ENCODE measurements at regions not wholly inside any gene's neighbourhood (a gene's known extent, or its start where the extent isn't known, plus 50 kb on each side); places are given as distances from the start of the nearest gene placed in this dataset.

DNA sequence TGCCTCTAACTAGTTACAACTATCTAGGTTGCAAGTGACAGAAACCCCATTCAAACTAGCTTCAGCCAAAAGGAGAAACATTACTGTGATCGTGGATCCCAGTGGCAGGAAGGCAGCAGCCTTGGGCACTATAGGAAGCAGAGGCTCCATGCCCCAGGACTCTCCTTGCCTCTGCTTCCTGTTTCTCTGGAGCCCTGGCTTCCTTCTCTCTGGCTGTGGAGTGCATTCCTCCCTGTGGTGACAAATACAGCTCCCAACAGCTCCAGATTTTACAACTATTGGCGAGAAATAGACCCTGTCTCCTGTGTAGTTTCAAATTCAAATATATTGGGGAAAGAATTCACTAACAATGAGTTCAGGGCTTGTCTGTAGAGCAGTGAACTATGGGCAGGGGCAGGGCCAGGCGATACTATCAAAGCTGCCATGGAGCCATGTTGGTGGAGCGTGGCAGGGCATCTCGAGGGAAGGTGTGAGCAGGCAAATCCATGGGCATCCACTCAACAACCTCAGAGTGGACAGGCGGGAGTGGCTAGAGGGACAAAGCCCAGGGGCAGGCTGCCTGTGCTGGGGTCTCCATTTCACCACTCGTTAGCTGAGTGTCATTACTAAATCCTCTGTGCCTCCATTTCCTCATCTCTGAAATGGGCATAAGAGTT, 189.5 kb downstream of the ERCC6L2 start:
- Histone ChIP-seq H3K9me3 (replicated peaks; ENCODE audit: control insufficient read depth, insufficient read depth, low read depth, low read length) (no peaks in the 10 kb centered on the region), H3K27ac (ENCODE audit: extremely low read depth, low read depth, low read length) (no peak overlapping the region), H3K4me2 (ENCODE audit: insufficient read depth, low read length) (no peak overlapping the region), H3K79me2 (ENCODE audit: control insufficient read depth, insufficient read depth, low read length) (no peaks in the 10 kb centered on the region), H3K27me3 (ENCODE audit: control insufficient read depth in 2 of 2, insufficient read depth in 2 of 2, low read length in 2 of 2) (peaks cover 14 to 39% of the 10 kb centered on the region in 2 experiments; a peak in 4 of 5 replicates), H3K4me3 (no peak overlapping the region), H2AFZ (ENCODE audit: low read depth, low read length) (no peak overlapping the region), H3K9me1 (ENCODE audit: control insufficient read depth, insufficient read depth, low read length) (no peaks in the 10 kb centered on the region), H3K36me3 (ENCODE audit: control insufficient read depth, insufficient read depth, low read length) (no peaks in the 10 kb centered on the region), H4K20me1 (replicated peaks; ENCODE audit: control insufficient read depth, insufficient read depth, low read length) (no peaks in the 10 kb centered on the region), H3K9ac (ENCODE audit: insufficient read depth in 1 of 2, low read depth in 2 of 2, low read length in 2 of 2) (no peak overlapping the region), H3K4me1 (replicated peaks in 1 of 2; ENCODE audit: control insufficient read depth in 2 of 2, insufficient read depth in 2 of 2, low read length in 2 of 2) (no peaks in the 10 kb centered on the region)
- in situ Hi-C loops (cut with MboI) (no loop called here), intact Hi-C loops (cut with micrococcal nuclease) (loop anchor here (5.0 kb wide), 2 partner anchors 252 to 338 kb away; no protein-coding TSS in a partner anchor)
- ChIA-PET POLR2A (no interaction called here), CTCF (ENCODE audit: low intra/inter-chr PET ratio) (no interaction called here)
- FAIRE-seq (no peak), ATAC-seq (no peak), DNase-seq (ENCODE audit: extremely low read depth in 1 of 4, low spot score in 3 of 4) (no peak)
- no peak for TF ChIP-seq CHD2 (IDR thresholded peaks at IDR 0.05; ENCODE audit: low read depth, low read length)
- no peak for TF ChIP-seq SP1 (CRISPR knock-in tag; IDR thresholded peaks at IDR 0.05)
- TF ChIP-seq KLF10 (CRISPR knock-in tag; IDR thresholded peaks at IDR 0.05), result no peak
- TF ChIP-seq ZNF586 (CRISPR knock-in tag; conservative IDR thresholded peaks at IDR 0.05), result no peak
- TF ChIP-seq ATF1 (CRISPR knock-in tag; IDR thresholded peaks at IDR 0.05), result no peak
- TF ChIP-seq ATF1 (tag; IDR thresholded peaks at IDR 0.05), result no peak
- TF ChIP-seq SRF (CRISPR knock-in tag; IDR thresholded peaks at IDR 0.05), result no peak
- TF ChIP-seq JUNB (CRISPR knock-in tag; conservative IDR thresholded peaks at IDR 0.05), result no peak
- TF ChIP-seq, protein P1, sequence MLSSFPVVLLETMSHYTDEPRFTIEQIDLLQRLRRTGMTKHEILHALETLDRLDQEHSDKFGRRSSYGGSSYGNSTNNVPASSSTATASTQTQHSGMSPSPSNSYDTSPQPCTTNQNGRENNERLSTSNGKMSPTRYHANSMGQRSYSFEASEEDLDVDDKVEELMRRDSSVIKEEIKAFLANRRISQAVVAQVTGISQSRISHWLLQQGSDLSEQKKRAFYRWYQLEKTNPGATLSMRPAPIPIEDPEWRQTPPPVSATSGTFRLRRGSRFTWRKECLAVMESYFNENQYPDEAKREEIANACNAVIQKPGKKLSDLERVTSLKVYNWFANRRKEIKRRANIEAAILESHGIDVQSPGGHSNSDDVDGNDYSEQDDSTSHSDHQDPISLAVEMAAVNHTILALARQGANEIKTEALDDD (IDR thresholded peaks at IDR 0.05), result no peak
- TF ChIP-seq SNIP1 (IDR thresholded peaks at IDR 0.05; ENCODE audit: low read depth), result no peak
- no peak for TF ChIP-seq DMBX1 (CRISPR knock-in tag; IDR thresholded peaks at IDR 0.05; ENCODE audit: borderline replicate concordance)
- TF ChIP-seq BCOR (IDR thresholded peaks at IDR 0.05), result no peak
- no peak for TF ChIP-seq KLF16 (IDR thresholded peaks at IDR 0.05)
- WGBS (ENCODE audit: insufficient coverage, low coverage, missing lambda C conversion rate), result 1% methylated on average over 7 of the region's 7 CpGs
- no TSS peak for BruUV-seq (replicated peaks)
